HEK293T (cell line): ENCODE measurements at regions not wholly inside any gene's neighbourhood (a gene's known extent, or its start where the extent isn't known, plus 50 kb on each side); places are given as distances from the start of the nearest gene placed in this dataset.

ENCODE experiments used
- CTCF ChIA-PET: fragments of 350-600 bp; formaldehyde crosslinking; extraction: SDS; loops from one replicate; lab custom pipeline; 2021; ENCODE audit warnings: antibody characterized with exemption, inconsistent platforms; lab: Yijun Ruan, JAX
- POLR2A ChIA-PET: fragments of 350-600 bp; formaldehyde crosslinking; extraction: SDS; loops from one replicate; lab custom pipeline; 2020; ENCODE audit warnings: antibody characterized with exemption, inconsistent platforms; lab: Yijun Ruan, JAX
- DNase-seq: peaks from one replicate; pipeline ENCODE4 v3.0.0; 2012; ENCODE audit warnings: mixed read lengths; ENCODE audit errors: extremely low spot score
- ARNT ChIP-seq: fragments of 450-650 bp; IDR thresholded peaks from 2 replicates; pipeline ENCODE4 v1.6.1; 2017; ENCODE audit warnings: mild to moderate bottlenecking
- BHLHE40 ChIP-seq: fragments of 450-650 bp; IDR thresholded peaks from 2 replicates; pipeline ENCODE4 v1.6.1; 2016; ENCODE audit warnings: mild to moderate bottlenecking, moderate library complexity, borderline replicate concordance
- CTBP1 ChIP-seq: fragments of 450-650 bp; IDR thresholded peaks from 2 replicates; pipeline ENCODE4 v1.6.1; 2016; ENCODE audit warnings: borderline replicate concordance
- ELF4 ChIP-seq: fragments of 450-650 bp; IDR thresholded peaks from 2 replicates; pipeline ENCODE4 v1.6.1; 2017; ENCODE audit warnings: antibody characterized with exemption
- FOXA1 ChIP-seq: fragments of 450-650 bp; IDR thresholded peaks from 2 replicates; pipeline ENCODE4 v1.6.1; 2016; ENCODE audit warnings: mild to moderate bottlenecking
- FOXK2 ChIP-seq: fragments of 450-650 bp; IDR thresholded peaks from 2 replicates; pipeline ENCODE4 v1.6.1; 2016; ENCODE audit warnings: mild to moderate bottlenecking
- FOXM1 ChIP-seq: fragments of 450-650 bp; IDR thresholded peaks from 2 replicates; pipeline ENCODE4 v1.6.1; 2017; ENCODE audit warnings: mild to moderate bottlenecking, borderline replicate concordance
- HDGF ChIP-seq: fragments of 450-650 bp; IDR thresholded peaks from 2 replicates; pipeline ENCODE4 v1.6.1; 2017; ENCODE audit warnings: antibody characterized with exemption, borderline replicate concordance
- L3MBTL2 ChIP-seq: fragments of 450-650 bp; conservative IDR thresholded peaks from 2 replicates; pipeline ENCODE4 v1.6.1; 2016; ENCODE audit warnings: mild to moderate bottlenecking
- LEF1 ChIP-seq: fragments of 450-650 bp; IDR thresholded peaks from 2 replicates; pipeline ENCODE4 v1.6.1; 2017; ENCODE audit warnings: mild to moderate bottlenecking, borderline replicate concordance
- NFRKB ChIP-seq: fragments of 450-650 bp; IDR thresholded peaks from 2 replicates; pipeline ENCODE4 v1.6.1; 2016; ENCODE audit warnings: mild to moderate bottlenecking, moderate library complexity
- PKNOX1 ChIP-seq: fragments of 450-650 bp; IDR thresholded peaks from 2 replicates; pipeline ENCODE4 v1.6.1; 2016
- SP1 ChIP-seq: fragments of 450-650 bp; IDR thresholded peaks from 2 replicates; pipeline ENCODE4 v1.6.1; 2017
- SUZ12 ChIP-seq: fragments of 450-650 bp; IDR thresholded peaks from 2 replicates; pipeline ENCODE4 v1.6.1; 2016; ENCODE audit warnings: mild to moderate bottlenecking
- TARDBP ChIP-seq: fragments of 450-650 bp; IDR thresholded peaks from 2 replicates; pipeline ENCODE4 v1.6.1; 2016
- ZNF384 ChIP-seq: fragments of 450-650 bp; IDR thresholded peaks from 2 replicates; pipeline ENCODE4 v1.6.1; 2016

- ChIA-PET CTCF (no interaction called here), POLR2A (no interaction called here)
- TF ChIP-seq FOXK2 (no peak), ZNF384 (no peak), L3MBTL2 (no peak)
- DNase-seq = no peak
These were observed 113.7 kb upstream of the TBL1X start for GRCh38 chrX:9351126-9351525.

GRCh38 chrX:9352243-9352642 is 112.6 kb upstream of the TBL1X start:
- no peak for DNase-seq
- ChIA-PET CTCF (no interaction called here), POLR2A (no interaction called here)
- TF ChIP-seq L3MBTL2 = no peak
- TF ChIP-seq FOXK2 = no peak
- TF ChIP-seq NFRKB = no peak
- TF ChIP-seq SP1 = no peak
- no peak for TF ChIP-seq ELF4
- no peak for TF ChIP-seq PKNOX1
- no peak for TF ChIP-seq ZNF384
- TF ChIP-seq TARDBP = no peak

DNA sequence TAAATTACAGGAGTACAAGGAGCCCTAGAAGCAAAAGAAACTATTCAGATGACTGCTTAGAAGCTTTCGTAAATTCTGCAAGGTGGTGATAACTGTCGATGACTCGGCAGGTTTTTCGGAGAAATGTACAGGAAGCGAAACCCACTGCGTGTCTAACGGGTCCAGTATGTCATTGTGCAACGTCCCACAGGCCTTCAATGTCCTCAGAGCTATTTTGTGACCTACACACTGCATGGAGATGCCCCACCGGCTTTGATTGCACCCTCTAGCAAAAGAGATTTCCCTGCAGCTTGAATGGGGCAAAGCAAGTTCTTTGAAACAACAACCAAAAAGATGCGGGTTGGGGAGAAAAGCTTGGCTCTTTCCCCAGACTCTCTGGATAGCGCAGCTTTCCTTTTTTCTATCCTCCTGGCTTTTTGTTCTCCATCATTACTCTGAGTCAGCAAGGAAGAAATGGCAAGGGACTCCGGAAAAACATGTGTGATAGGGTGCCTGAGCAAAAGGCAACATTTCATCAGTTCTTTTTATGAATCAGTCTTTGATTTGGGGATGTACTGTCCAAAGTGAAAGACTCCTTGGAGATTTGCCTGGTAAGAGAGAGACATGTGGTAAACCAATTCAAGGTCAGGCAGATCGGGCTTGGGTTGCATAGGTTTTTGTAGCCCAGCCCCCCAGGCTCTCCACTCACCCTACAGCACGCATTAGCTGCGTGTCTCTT is 112.0 kb upstream of the TBL1X start:
- no peak for DNase-seq
- POLR2A ChIA-PET = no interaction called here
- TF ChIP-seq NFRKB = no peak
- no peak for TF ChIP-seq FOXK2
- no peak for TF ChIP-seq PKNOX1
- CTCF ChIA-PET = no interaction called here

DNA sequence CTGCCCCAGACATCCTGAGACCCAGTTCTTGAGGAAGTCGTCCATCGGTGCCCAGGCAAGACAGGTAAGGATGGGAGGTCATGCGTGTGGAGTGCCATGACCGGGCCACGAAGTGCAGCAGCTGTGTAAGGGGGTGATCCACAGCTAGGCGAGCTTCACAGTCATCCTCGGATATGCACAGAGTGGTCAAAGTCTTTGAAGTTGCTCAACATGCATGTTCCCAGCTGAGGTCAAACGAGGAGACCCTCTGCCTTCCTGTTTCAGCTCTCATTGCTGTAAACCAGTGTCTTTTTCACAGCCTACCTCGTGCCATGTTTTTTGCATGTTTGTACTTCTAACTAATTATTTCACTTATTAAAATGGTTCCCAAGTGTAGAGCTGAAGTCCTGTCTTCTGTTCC is 109.9 kb upstream of the TBL1X start:
- DNase-seq = no peak
- TF ChIP-seq NFRKB (no peak), ARNT (no peak), HDGF (no peak)
- CTCF ChIA-PET = no interaction called here
- POLR2A ChIA-PET = no interaction called here

- POLR2A ChIA-PET = no interaction called here
- TF ChIP-seq CTBP1 (no peak), SUZ12 (no peak), SP1 (no peak), FOXA1 (no peak), ELF4 (no peak), BHLHE40 (no peak)
- DNase-seq = no peak
- CTCF ChIA-PET = no interaction called here
These were observed 109.1 kb upstream of the TBL1X start for GRCh38 chrX:9355739-9356138.

- TF ChIP-seq LEF1 = no peak
- no peak for TF ChIP-seq ELF4
- no peak for TF ChIP-seq HDGF
- no peak for TF ChIP-seq BHLHE40
- no peak for TF ChIP-seq PKNOX1
- TF ChIP-seq ARNT = no peak
- no peak for TF ChIP-seq FOXK2
- TF ChIP-seq FOXM1 = no peak
- TF ChIP-seq FOXA1 = no peak
- TF ChIP-seq TARDBP = no peak
- TF ChIP-seq L3MBTL2 = no peak
- CTCF ChIA-PET = no interaction called here
- DNase-seq = no peak
- POLR2A ChIA-PET = no interaction called here
These were observed 108.0 kb upstream of the TBL1X start for GRCh38 chrX:9356846-9357245.

DNA sequence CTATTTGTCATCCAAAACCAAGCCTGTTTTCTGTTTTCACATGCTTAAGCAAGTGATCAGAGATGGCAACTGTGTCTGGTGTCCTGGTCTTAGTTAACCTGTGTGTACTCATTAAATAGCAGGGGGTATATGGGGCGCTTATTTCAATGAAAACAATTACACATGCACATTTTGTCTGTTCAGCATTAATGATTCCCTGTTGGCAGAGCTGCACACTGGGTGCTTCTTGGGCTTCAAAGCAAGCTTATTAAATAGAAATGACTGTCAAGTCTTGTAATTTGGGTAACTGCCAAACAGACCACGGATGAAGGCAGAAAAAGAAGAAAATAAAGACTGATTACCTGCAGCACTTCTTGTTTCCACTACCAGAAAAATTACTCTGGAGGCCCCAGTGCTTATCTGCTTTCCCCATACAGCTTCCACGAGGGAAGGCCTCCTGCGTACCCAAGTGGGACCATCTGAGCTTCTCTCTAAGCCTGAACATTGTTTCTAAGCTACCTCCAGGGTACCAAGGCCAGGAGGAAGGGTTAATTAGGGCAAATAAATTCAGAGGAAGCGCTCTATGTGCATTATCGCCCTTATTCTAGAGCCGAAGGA is 107.2 kb upstream of the TBL1X start:
- TF ChIP-seq SUZ12 (no peak), PKNOX1 (no peak), LEF1 (no peak), ELF4 (no peak), FOXK2 (no peak), TARDBP (no peak), SP1 (no peak), ARNT (no peak), HDGF (no peak), BHLHE40 (no peak), L3MBTL2 (no peak)
- no peak for DNase-seq

More for the DNA sequence above, 107.2 kb upstream of the TBL1X start:
- ChIA-PET POLR2A (no interaction called here), CTCF (interaction anchor here (0.9 kb wide), 1 partner anchor 11 kb away, joined by 5 read pairs; no protein-coding TSS in a partner anchor)
